ENCODE measurements at regions not wholly inside any gene's neighbourhood (a gene's known extent, or its start where the extent isn't known, plus 50 kb on each side); places are given as distances from the start of the nearest gene placed in this dataset.

- TF ChIP-seq EZH2phosphoT487 (IDR thresholded peaks at IDR 0.05; ENCODE audit: unreplicated experiment) (no peak), STAT1 (IDR thresholded peaks at IDR 0.05; ENCODE audit: unreplicated experiment) (no peak)
Measured at GRCh38 chr7:119219663-119220062, 995.2 kb downstream of the ANKRD7 start (continued).

- no peaks in the 10 kb centered on the region for H3K36me3 Mint-ChIP-seq (ENCODE audit: low read depth)
- H3K4me1 Mint-ChIP-seq = no peaks in the 10 kb centered on the region
- Histone ChIP-seq H3K36me3 (ENCODE audit: insufficient read depth) (no peaks in the 10 kb centered on the region), H3K9me2 (ENCODE audit: insufficient read depth) (peaks cover 13% of the 10 kb centered on the region; the same call in 1 of the 2 replicates), H2AFZ (no peak overlapping the region), H3K27me3 (ENCODE audit: insufficient read depth) (no peaks in the 10 kb centered on the region), H4K20me1 (replicated peaks; ENCODE audit: insufficient read depth) (no peaks in the 10 kb centered on the region), H3K27ac (ENCODE audit: low read depth) (no peak overlapping the region), H3F3A (replicated peaks; ENCODE audit: low read depth) (no peaks in the 10 kb centered on the region), H3K4me3 (no peak overlapping the region), H3K4me1 (ENCODE audit: insufficient read depth) (no peaks in the 10 kb centered on the region), H3K4me2 (no peak overlapping the region), H3K79me2 (replicated peaks; ENCODE audit: insufficient read depth) (no peaks in the 10 kb centered on the region)
- H3K4me3 Mint-ChIP-seq = no peak overlapping the region
- no peaks in the 10 kb centered on the region for H3K27me3 Mint-ChIP-seq (ENCODE audit: insufficient read depth, low read depth, poor library complexity)
- TF ChIP-seq ZNF114 (CRISPR knock-in tag; IDR thresholded peaks at IDR 0.05) = no peak
- TF ChIP-seq NANOG (IDR thresholded peaks at IDR 0.05; ENCODE audit: borderline replicate concordance) = no peak
- TF ChIP-seq REST (IDR thresholded peaks at IDR 0.05; ENCODE audit: unreplicated experiment) = no peak
- no peak for TF ChIP-seq EZH2phosphoT487 (IDR thresholded peaks at IDR 0.05; ENCODE audit: unreplicated experiment)
- TF ChIP-seq STAT1 (IDR thresholded peaks at IDR 0.05; ENCODE audit: unreplicated experiment) = no peak
- no peak for TF ChIP-seq ZNF331 (CRISPR knock-in tag; IDR thresholded peaks at IDR 0.05; ENCODE audit: low read depth)
- TF ChIP-seq JUNB (IDR thresholded peaks at IDR 0.05; ENCODE audit: unreplicated experiment) = no peak
- TF ChIP-seq CREB1 (CRISPR knock-in tag; IDR thresholded peaks at IDR 0.05; ENCODE audit: low read depth) = no peak
- no peak for TF ChIP-seq ETS1 (IDR thresholded peaks at IDR 0.05)
- no peak for TF ChIP-seq CTCF (conservative IDR thresholded peaks at IDR 0.05; ENCODE audit: low read depth in 2 of 2)
- TF ChIP-seq POLR2AphosphoS5 (IDR thresholded peaks at IDR 0.05; ENCODE audit: low read depth) = no peak
- TF ChIP-seq ZNF462 (CRISPR knock-in tag; IDR thresholded peaks at IDR 0.05) = no peak
- no peak for TF ChIP-seq EZH2 (IDR thresholded peaks at IDR 0.05; ENCODE audit: low read depth, unreplicated experiment)
- H3K27ac Mint-ChIP-seq = no peak overlapping the region
- no peak for ATAC-seq
- DNase-seq (ENCODE audit: low spot score) = no peak
- H3K9me3 Mint-ChIP-seq = no peaks in the 10 kb centered on the region
Measured at GRCh38 chr7:119223930-119224329, 999.4 kb downstream of the ANKRD7 start.

All from GM23338 (cell line).